Ecto neural progenitor cell (in vitro differentiated cells): ENCODE measurements at regions not wholly inside any gene's neighbourhood (a gene's known extent, or its start where the extent isn't known, plus 50 kb on each side); places are given as distances from the start of the nearest gene placed in this dataset.
A peak's percentile ranks its signal among the peaks of the same experiment; 100 is the strongest.

Experiments
- DNase-seq: peaks from one replicate; pipeline ENCODE4 v3.0.0-alpha.2; 2018; ENCODE audit warnings: low spot score

- DNase-seq = no peak
These were observed 74.1 kb upstream of the POMGNT2 start for GRCh38 chr3:43180027-43180426.

DNA sequence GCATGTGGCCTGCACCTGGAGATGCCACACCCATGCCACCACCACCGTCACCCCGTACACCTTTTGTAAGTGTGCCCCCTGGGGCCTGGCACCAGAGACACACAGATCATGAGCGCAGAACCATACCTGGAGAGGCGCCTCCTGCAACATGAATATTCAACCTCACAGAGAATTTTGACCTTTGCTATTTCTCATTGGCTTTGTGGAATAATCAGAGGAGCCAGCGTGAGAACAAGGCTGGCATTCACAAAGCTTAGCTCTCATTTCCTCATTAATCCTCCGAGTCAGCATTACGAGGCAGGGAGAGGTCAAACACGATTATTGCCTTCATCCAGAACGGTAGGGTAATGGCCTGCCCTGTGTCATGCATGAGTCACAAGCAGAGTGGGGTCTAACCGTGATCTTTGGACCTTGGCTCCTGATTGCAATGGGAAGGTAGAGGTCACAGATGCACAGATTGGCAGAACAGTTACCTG, 73.0 kb upstream of the POMGNT2 start:
- DNase-seq = no peak

GRCh38 chr3:43177085-43177484, 71.2 kb upstream of the POMGNT2 start:
- DNase-seq = no peak

DNA sequence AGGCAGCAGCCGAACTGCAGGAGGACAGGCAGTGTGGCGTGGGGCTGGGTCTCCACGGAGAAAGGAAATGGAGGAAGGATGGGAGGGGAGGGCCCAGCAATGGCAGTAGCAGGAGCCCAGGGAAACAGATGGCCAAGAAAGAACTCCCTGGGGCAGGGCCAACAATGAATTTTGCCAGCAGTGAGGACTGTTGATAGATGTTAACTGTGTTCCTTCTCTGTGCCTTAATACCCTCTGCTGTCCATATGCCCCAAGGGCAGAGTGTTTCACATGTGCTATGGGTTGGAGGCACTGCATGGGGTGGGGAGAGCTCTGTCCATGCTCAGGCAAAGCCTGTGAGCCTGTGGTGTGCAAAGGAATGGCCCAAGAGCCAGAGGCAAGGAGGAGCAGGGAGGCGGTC, 70.8 kb upstream of the POMGNT2 start:
- no peak for DNase-seq

DNA sequence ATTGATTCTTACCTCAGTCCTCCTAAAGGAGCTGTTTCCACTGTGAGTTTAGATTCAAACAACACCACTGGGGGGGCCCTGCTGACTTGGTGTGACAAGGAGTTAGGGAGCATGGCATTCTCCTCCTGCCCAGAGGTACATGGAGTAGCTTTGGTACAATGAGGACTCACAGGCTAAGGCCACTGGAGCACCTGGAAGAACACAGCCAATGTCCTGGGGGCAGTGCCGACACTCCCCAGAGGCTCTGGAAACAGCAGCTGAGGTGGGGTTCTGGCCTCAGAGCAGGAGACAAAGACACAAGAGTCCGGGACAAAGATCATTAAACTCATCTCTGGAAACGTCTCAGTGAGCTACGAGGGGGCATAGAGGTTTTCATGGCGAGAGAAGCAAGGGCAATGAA, 69.7 kb upstream of the POMGNT2 start:
- DNase-seq = no peak

DNA sequence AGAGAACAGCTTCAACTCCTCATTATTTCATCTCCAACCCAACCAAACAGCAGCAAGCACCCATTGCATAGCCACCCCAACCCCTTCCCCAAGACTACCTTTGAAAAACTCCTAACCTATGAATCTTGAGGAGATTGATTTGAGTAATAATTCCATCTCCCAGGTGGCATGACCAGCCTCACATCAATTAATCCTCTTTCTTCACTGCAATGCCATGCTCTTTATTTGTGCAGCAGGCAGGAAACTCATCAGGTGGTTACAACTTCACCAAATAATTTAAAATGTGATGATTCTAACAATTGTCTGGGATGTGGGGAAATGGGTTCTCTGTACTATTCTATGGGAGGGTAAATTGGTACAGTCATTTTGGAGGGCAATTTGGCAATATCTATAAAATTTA, 68.1 kb upstream of the POMGNT2 start:
- DNase-seq = no peak

DNA sequence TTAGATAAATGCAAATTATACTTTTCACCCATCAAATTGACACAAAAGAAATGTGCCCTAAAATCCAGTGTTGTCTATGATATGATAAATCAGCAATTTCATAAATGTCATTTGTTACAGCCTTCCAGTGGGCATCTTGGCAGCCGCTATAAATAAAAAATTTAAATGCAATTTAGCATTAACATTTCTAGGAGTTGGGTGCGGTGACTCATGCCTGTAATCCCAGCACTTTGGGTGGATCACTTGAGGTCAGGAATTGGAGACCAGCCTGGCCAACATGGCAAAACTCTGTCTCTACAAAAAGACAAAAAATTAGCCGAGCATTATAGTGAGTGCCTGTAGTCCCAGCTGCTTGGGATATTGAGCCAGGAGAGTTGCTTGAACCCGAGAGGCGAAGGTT, 65.9 kb upstream of the POMGNT2 start:
- no peak for DNase-seq

GRCh38 chr3:43170553-43170952, 64.7 kb upstream of the POMGNT2 start:
- DNase-seq = no peak

GRCh38 chr3:43169987-43170386, 64.1 kb upstream of the POMGNT2 start:
- DNase-seq = no peak

DNA sequence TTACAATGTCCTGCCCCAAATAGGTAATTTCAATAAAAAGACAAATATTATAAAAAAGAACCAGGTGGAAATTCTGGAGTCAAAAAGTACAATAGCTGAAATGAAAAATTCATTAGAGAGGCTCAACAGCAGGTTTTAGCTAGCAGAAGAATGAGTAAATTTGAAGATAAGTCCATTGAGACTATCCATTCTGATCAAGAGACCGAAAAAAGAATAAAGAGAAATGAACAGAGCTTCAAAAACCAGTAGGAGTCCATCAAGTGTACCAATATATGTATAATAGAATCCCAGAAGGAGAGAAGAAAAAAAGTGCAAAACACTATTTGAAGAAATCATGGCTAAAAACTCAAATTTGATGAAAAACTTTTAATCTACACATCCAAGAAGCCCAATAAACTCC, 60.5 kb upstream of the POMGNT2 start:
- no peak for DNase-seq

DNA sequence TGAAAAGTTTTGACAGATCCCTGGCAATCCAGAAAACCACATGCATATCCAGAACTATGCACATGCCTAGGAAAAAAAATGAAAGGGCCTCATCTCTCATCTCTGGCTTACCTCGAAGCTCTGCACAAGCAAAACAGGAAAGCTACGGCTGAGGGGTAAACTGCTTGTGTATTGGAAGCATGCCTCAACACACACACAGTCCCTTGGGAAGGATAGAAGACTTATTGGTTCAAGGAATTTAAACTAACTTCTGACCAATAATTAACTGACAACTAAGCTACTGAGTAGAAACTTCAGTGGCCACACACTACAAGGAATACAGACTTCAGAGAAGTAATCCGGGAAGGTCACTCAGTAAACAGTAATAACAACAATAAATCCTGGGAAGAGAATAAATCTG, 59.9 kb upstream of the POMGNT2 start:
- no peak for DNase-seq

- peak; percentile 16 for DNase-seq
These were observed 58.1 kb upstream of the POMGNT2 start for GRCh38 chr3:43163895-43164493.

DNA sequence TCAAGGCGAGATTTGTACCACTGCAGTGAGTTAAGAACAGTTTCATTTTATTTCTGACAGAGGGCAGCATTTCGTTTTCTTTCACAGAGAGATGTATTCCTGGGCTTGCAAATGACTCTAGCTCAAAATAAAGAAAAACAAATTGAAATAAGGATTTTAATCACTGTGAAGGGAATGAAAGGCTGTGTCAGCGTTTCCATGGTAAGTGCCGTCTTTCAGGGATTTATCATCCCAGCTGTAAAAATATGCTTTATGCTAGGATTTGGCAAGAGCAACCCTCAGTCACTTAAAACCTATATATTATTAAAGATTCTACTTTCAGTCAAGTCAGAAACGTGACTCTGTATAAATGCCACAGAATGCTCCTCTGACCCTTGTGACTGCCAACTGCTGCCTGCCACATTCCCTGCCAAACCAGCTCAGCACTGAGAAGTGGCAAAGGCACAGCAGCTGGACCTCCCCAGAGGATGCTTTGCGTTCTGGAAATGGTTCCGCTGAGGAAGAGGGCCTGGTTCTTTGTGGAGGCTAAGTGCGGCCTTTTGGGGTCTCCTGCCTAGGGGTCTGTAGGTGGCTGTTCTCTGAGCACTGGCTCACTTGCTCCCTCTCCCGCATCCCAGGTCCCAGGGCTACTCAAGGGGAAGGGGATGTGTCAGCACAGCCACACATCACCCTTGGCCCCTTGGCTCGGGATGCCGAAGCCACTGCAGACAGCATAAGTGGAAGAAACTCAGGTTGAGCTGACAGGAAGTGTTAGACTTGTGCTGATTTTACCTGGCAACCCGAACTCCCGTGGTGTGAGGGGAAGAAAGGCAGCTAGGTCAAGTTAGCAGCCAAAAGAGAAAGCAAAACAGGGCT, 56.6 kb upstream of the POMGNT2 start:
- DNase-seq = no peak

- DNase-seq = no peak
These were observed 55.9 kb upstream of the POMGNT2 start for GRCh38 chr3:43161684-43162229.

DNA sequence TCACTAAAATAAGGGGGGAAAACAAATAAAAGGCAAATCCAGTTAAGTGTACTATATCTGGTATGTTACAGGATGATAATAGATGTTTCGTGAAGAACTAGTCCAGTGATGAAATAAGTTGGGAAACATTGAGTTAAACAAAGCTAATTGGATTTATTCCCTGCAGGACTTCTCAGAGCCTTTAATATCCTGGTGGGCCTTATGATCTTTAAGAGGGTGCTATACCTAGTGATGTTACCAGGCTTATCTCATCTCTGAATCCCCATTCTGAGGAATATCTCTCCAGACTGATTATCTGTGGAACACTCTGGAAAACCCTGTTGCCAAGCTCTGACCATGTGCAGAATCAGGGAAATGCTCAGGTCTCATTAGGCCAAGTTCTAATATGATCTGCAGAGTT, 54.8 kb upstream of the POMGNT2 start:
- DNase-seq = no peak

DNA sequence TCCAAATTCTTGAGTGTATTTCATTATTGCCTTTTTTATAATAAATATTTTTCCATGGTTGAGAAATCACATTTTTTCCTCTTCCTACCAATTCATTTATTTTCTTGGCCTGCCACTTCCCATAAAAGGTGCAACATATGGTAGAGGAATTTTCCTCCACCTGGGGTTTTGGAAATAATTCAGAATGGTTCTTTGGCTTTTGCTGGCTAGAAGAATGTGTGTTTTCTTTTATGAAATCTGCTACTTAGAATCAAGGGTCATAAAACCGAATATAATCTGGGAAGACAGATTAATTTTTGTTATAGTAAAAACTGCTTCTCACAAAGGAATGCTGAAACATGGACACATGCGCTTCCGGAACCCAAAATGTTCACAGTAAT, 54.0 kb upstream of the POMGNT2 start:
- no peak for DNase-seq

GRCh38 chr3:43159131-43159875, 53.4 kb upstream of the POMGNT2 start:
- no peak for DNase-seq

GRCh38 chr3:43156812-43157455, 51.1 kb upstream of the POMGNT2 start:
- DNase-seq = no peak

DNA sequence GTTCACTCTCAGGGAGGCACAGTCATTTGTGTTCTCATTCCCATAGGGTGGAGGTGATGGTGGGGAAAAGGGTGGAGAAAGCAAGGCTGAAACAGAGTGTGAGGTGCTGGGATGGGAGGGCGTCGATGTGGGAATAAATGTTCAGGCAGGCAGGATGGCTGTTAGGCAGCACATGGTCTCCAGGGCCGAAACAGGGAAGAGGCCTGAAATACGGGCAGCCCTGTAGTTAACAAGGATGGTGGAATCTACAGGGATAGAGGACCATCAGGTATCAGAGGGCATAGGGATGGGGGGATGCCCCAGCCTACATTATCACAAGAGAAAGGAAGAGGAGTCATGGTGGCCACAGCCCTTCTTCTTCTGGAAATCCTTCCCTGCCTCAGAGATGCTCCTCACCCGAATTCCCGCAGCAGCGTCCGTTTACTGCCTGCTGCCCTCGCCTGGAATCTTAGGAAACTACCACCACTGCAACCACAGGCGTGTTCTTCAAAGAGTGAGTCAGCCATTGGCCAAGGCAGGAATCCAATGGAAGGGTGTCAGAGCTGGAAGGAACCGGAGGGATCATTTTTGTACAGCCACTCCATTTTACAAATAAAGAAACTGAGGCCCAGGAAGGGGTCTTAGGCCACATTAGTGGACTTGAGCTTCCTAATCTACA, 49.7 kb upstream of the POMGNT2 start:
- DNase-seq = peak; percentile 70
